Lung (tissue), 11 donors: ENCODE measurements at regions not wholly inside any gene's neighbourhood (a gene's known extent, or its start where the extent isn't known, plus 50 kb on each side); places are given as distances from the start of the nearest gene placed in this dataset.
"Not testable (repeated sequence)": the region's sequence is repeated elsewhere in the genome, so short reads cannot be mapped to it uniquely, and the experiment has no call there.

ENCODE experiments used
- ATAC-seq: fragments of 200-7000 bp; cut with Tn5 transposase; one replicate; pipeline ENCODE4 v1.9.1; 2020; ENCODE audit warnings: moderate number of reproducible peaks; ENCODE audit not compliant: insufficient read depth, low FRiP score
- DNase-seq, 3 donors: peaks; one replicate each; pipeline ENCODE4 v3.0.0-alpha.2; 2013 to 2017
- H3K27ac ChIP-seq, 2 donors: one replicate each; pipeline ENCODE4 v1.5.1; 2013; ENCODE audit warnings: mild to moderate bottlenecking in 2 of 2, moderate library complexity in 2 of 2, control low read depth in 1 of 2, inconsistent platforms in 1 of 2, low read depth in 1 of 2, low read length in 1 of 2
- H3K27me3 ChIP-seq, 3 donors: one replicate each; pipeline ENCODE4 v1.5.1; 2013; ENCODE audit warnings: low read length in 2 of 3; ENCODE audit not compliant: control insufficient read depth in 3 of 3, insufficient read depth in 3 of 3
- H3K36me3 ChIP-seq, 4 donors: one replicate each; pipeline ENCODE4 v1.5.1; 2013; ENCODE audit warnings: low read length in 4 of 4, mild to moderate bottlenecking in 1 of 4, moderate library complexity in 1 of 4; ENCODE audit not compliant: control insufficient read depth in 4 of 4, insufficient read depth in 4 of 4
- H3K4me1 ChIP-seq, 5 donors: one replicate each; pipeline ENCODE4 v1.5.1; 2013; ENCODE audit warnings: low read length in 5 of 5, mild to moderate bottlenecking in 2 of 5, moderate library complexity in 1 of 5; ENCODE audit not compliant: control insufficient read depth in 5 of 5, insufficient read depth in 5 of 5
- H3K4me3 ChIP-seq: one replicate; pipeline ENCODE4 v1.5.1; 2013; ENCODE audit warnings: mild to moderate bottlenecking, control low read depth, moderate library complexity
- H3K9ac ChIP-seq, 2 donors: one replicate each; pipeline ENCODE4 v1.5.1; 2013; ENCODE audit warnings: low read length in 2 of 2, control low read depth in 1 of 2; ENCODE audit not compliant: insufficient read depth in 1 of 2
- H3K9me3 ChIP-seq, 4 donors: one replicate each; pipeline ENCODE4 v1.5.1; 2013; ENCODE audit warnings: low read length in 3 of 4, mild to moderate bottlenecking in 1 of 4, moderate library complexity in 1 of 4; ENCODE audit not compliant: control insufficient read depth in 4 of 4, insufficient read depth in 3 of 4
- WGBS, 2 donors: extraction: QIAGEN DNeasy Blood & Tissue Kit; methylation state at CpG; one replicate each; pipeline ENCODE4 v1.1.7; 2013; 5-methylcytosine and 5-hydroxymethylcytosine counted together
- TF ChIP-seq, protein P1 (sequence below): IDR thresholded peaks from 2 replicates; pipeline ENCODE4 v1.5.1; 2012; ENCODE audit warnings: mild to moderate bottlenecking; ENCODE audit errors: control extremely low read depth, extremely low read depth
- donor health status: control.
- donor health status: control.
- donor health status: Bipolar disorder and iron deficiency.
- donor health status: healthy.
- donor health status: DM: yes; HTN: yes; CAD: no.

- Histone ChIP-seq H3K27me3 (no peaks in the 10 kb centered on the region), H3K4me1 (no peaks in the 10 kb centered on the region), H3K36me3 (no peaks in the 10 kb centered on the region), H3K9ac (no peak overlapping the region), H3K4me3 (no peak overlapping the region), H3K27ac (no peak overlapping the region), H3K9me3 (peaks cover 0 to 2% (median 0%) of the 10 kb centered on the region in 4 donors)
- TF ChIP-seq, protein P1, sequence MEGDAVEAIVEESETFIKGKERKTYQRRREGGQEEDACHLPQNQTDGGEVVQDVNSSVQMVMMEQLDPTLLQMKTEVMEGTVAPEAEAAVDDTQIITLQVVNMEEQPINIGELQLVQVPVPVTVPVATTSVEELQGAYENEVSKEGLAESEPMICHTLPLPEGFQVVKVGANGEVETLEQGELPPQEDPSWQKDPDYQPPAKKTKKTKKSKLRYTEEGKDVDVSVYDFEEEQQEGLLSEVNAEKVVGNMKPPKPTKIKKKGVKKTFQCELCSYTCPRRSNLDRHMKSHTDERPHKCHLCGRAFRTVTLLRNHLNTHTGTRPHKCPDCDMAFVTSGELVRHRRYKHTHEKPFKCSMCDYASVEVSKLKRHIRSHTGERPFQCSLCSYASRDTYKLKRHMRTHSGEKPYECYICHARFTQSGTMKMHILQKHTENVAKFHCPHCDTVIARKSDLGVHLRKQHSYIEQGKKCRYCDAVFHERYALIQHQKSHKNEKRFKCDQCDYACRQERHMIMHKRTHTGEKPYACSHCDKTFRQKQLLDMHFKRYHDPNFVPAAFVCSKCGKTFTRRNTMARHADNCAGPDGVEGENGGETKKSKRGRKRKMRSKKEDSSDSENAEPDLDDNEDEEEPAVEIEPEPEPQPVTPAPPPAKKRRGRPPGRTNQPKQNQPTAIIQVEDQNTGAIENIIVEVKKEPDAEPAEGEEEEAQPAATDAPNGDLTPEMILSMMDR: no peak
- ATAC-seq (no peak), DNase-seq (no peak)
- 69 to 78% methylated on average over 14 of the region's 14 CpGs for WGBS, 2 donors
Measured at GRCh38 chr13:22940736-22941135, 240.0 kb upstream of the SGCG start.

GRCh38 chr13:22941495-22941894 is 239.3 kb upstream of the SGCG start:
- H3K4me3 ChIP-seq, H3K27ac ChIP-seq, H3K9me3 ChIP-seq, H3K4me1 ChIP-seq, H3K36me3 ChIP-seq, H3K27me3 ChIP-seq, DNase-seq, ATAC-seq, H3K9ac ChIP-seq: not testable (repeated sequence)
- WGBS, 2 donors: 79 to 83% methylated on average over 7 of the region's 8 CpGs

DNA sequence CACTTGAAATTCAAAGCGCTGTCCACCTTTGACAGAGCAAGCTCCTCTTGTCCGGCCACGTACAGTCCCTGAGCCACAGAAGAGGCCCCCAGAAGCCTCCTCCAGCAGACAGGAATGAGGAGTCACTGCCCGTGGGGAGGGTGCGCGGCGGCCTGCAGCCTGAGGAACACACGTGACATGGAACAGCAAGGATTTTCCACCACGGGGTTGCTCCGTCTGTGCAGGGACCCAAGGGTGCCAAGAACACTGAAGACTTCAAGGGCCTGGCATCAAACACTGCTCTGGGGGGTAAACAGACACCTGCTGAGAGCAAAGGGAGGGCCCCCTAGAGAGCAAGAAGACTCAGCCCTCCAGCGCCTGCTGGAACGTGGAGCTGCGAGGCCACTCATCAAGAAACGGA is 237.9 kb upstream of the SGCG start:
- not testable (repeated sequence) for H3K9me3 ChIP-seq, H3K27me3 ChIP-seq, H3K9ac ChIP-seq, H3K4me1 ChIP-seq, ATAC-seq, H3K4me3 ChIP-seq, H3K27ac ChIP-seq, DNase-seq, H3K36me3 ChIP-seq
- WGBS, 2 donors: 88 to 97% methylated on average over 12 to 13 of the region's 14 CpGs

GRCh38 chr13:22944378-22944777 is 236.4 kb upstream of the SGCG start:
- H3K27me3 ChIP-seq: no peaks in the 10 kb centered on the region
- H3K4me1 ChIP-seq: no peaks in the 10 kb centered on the region
- no peak overlapping the region for H3K27ac ChIP-seq
- WGBS, 2 donors: 82 to 91% methylated on average over 13 of the region's 13 CpGs
- H3K4me3 ChIP-seq: no peak overlapping the region
- ATAC-seq (no peak), DNase-seq (no peak)
- H3K36me3 ChIP-seq: no peaks in the 10 kb centered on the region
- no peak overlapping the region for H3K9ac ChIP-seq
- TF ChIP-seq, protein P1: no peak
- no peaks in the 10 kb centered on the region for H3K9me3 ChIP-seq
